ENCODE measurements at regions not wholly inside any gene's neighbourhood (a gene's known extent, or its start where the extent isn't known, plus 50 kb on each side); places are given as distances from the start of the nearest gene placed in this dataset.

DNA sequence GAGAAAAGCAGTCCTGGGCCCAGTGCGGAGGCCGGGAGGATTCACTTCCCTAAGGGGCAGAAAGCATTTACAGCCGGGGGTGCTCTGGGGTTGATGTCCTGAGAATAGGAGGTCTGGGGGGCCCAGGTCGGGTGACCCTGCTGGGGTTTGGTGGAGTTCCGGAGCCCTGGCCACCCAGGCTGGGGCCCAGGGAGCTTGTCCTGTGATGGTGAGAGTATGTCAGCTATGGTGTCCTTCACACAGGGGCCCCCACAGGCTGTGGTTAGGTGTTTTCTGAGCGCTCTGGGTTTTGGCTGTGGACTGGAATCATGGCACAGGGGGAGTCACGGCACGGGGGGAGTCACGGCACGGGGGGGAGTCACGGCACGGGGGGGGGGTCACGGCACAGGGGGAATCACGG, 54.5 kb upstream of the TMEM18 start:
- ATAC-seq = no peak

GRCh38 chr2:729376-729861, 52.2 kb upstream of the TMEM18 start:
- no peaks in the 10 kb centered on the region for H3K9me3 ChIP-seq
- no peak for TF ChIP-seq POLR2A (IDR thresholded peaks at IDR 0.05)
- TF ChIP-seq, protein P1, sequence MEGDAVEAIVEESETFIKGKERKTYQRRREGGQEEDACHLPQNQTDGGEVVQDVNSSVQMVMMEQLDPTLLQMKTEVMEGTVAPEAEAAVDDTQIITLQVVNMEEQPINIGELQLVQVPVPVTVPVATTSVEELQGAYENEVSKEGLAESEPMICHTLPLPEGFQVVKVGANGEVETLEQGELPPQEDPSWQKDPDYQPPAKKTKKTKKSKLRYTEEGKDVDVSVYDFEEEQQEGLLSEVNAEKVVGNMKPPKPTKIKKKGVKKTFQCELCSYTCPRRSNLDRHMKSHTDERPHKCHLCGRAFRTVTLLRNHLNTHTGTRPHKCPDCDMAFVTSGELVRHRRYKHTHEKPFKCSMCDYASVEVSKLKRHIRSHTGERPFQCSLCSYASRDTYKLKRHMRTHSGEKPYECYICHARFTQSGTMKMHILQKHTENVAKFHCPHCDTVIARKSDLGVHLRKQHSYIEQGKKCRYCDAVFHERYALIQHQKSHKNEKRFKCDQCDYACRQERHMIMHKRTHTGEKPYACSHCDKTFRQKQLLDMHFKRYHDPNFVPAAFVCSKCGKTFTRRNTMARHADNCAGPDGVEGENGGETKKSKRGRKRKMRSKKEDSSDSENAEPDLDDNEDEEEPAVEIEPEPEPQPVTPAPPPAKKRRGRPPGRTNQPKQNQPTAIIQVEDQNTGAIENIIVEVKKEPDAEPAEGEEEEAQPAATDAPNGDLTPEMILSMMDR (IDR thresholded peaks at IDR 0.05) = no peak
- intact Hi-C loops (cut with DNase I) = no loop called here
- no peaks in the 10 kb centered on the region for H3K27me3 ChIP-seq
- H3K27ac ChIP-seq = no peak overlapping the region
- DNase-seq (no peak), ATAC-seq (no peak)
- no peak overlapping the region for H3K4me3 ChIP-seq
- H3K4me1 ChIP-seq = no peaks in the 10 kb centered on the region
- WGBS, 2 donors = 37 to 48% methylated on average over 10 of the region's 10 CpGs
- H3K36me3 ChIP-seq (replicated peaks in 1 of 2; ENCODE audit: insufficient read depth in 1 of 2, low read depth in 2 of 2) = no peaks in the 10 kb centered on the region

More for the DNA sequence above, 54.5 kb upstream of the TMEM18 start:
- H3K4me1 ChIP-seq = no peaks in the 10 kb centered on the region
- no peak overlapping the region for H3K4me3 ChIP-seq
- H3K9me3 ChIP-seq = no peaks in the 10 kb centered on the region
- WGBS, 2 donors = 75% methylated on average over 5 to 6 of the region's 14 CpGs
- no peak for TF ChIP-seq POLR2A (IDR thresholded peaks at IDR 0.05)
- TF ChIP-seq, protein P1 (IDR thresholded peaks at IDR 0.05) = no peak
- H3K27ac ChIP-seq = no peak overlapping the region
- intact Hi-C loops (cut with DNase I) = no loop called here
- no peaks in the 10 kb centered on the region for H3K36me3 ChIP-seq (replicated peaks in 1 of 2; ENCODE audit: insufficient read depth in 1 of 2, low read depth in 2 of 2)
- DNase-seq = no peak
- H3K27me3 ChIP-seq = no peaks in the 10 kb centered on the region

GRCh38 chr2:728165-728564, 51.0 kb upstream of the TMEM18 start:
- ATAC-seq (no peak), DNase-seq (no peak)
- Histone ChIP-seq H3K36me3 (replicated peaks in 1 of 2; ENCODE audit: insufficient read depth in 1 of 2, low read depth in 2 of 2) (no peaks in the 10 kb centered on the region), H3K27ac (no peak overlapping the region), H3K27me3 (no peaks in the 10 kb centered on the region), H3K4me3 (no peak overlapping the region), H3K4me1 (no peaks in the 10 kb centered on the region), H3K9me3 (no peaks in the 10 kb centered on the region)
- intact Hi-C loops (cut with DNase I) = no loop called here
- 50 to 71% methylated on average over 1 of the region's 1 CpG for WGBS, 2 donors
- TF ChIP-seq, protein P1 (IDR thresholded peaks at IDR 0.05) = no peak
- no peak for TF ChIP-seq POLR2A (IDR thresholded peaks at IDR 0.05)

GRCh38 chr2:727071-727470, 49.9 kb upstream of the TMEM18 start:
- Histone ChIP-seq H3K27me3 (no peaks in the 10 kb centered on the region), H3K27ac (no peak overlapping the region), H3K4me1 (no peaks in the 10 kb centered on the region), H3K36me3 (replicated peaks in 1 of 2; ENCODE audit: insufficient read depth in 1 of 2, low read depth in 2 of 2) (no peaks in the 10 kb centered on the region), H3K4me3 (no peak overlapping the region), H3K9me3 (no peaks in the 10 kb centered on the region)
- 57 to 65% methylated on average over 6 of the region's 6 CpGs for WGBS, 2 donors
- no peak for ATAC-seq
- TF ChIP-seq POLR2A (IDR thresholded peaks at IDR 0.05) = no peak
- TF ChIP-seq, protein P1 (IDR thresholded peaks at IDR 0.05) = no peak
- DNase-seq = no peak
- intact Hi-C loops (cut with DNase I) = no loop called here
